ENCODE measurements at regions not wholly inside any gene's neighbourhood (a gene's known extent, or its start where the extent isn't known, plus 50 kb on each side); places are given as distances from the start of the nearest gene placed in this dataset.

- TF ChIP-seq CTCF (IDR thresholded peaks at IDR 0.05) (no peak), ZFX (IDR thresholded peaks at IDR 0.05; ENCODE audit: borderline replicate concordance) (no peak)
Measured at GRCh38 chr9:115837618-115838017, 316.0 kb upstream of the PAPPA start.

All from 22Rv1 (cell line).